PC-9 (cell line): ENCODE measurements at regions not wholly inside any gene's neighbourhood (a gene's known extent, or its start where the extent isn't known, plus 50 kb on each side); places are given as distances from the start of the nearest gene placed in this dataset.

Experiments used
- EZH2 ChIP-seq: fragments of 200-600 bp; sonication (generic); IDR thresholded peaks from 2 replicates; pipeline ENCODE4 v1.8.0; 2017; ENCODE audit warnings: antibody characterized with exemption, low read depth
- TF ChIP-seq, protein P1 (sequence below): fragments of 200-600 bp; sonication (generic); conservative IDR thresholded peaks from 2 replicates; pipeline ENCODE4 v1.6.1; 2017; ENCODE audit warnings: mixed run types, antibody characterized with exemption, mild to moderate bottlenecking, moderate library complexity

GRCh38 chr15:94666553-94666952 lies 435.2 kb downstream of the MCTP2 start:
- TF ChIP-seq, protein P1, sequence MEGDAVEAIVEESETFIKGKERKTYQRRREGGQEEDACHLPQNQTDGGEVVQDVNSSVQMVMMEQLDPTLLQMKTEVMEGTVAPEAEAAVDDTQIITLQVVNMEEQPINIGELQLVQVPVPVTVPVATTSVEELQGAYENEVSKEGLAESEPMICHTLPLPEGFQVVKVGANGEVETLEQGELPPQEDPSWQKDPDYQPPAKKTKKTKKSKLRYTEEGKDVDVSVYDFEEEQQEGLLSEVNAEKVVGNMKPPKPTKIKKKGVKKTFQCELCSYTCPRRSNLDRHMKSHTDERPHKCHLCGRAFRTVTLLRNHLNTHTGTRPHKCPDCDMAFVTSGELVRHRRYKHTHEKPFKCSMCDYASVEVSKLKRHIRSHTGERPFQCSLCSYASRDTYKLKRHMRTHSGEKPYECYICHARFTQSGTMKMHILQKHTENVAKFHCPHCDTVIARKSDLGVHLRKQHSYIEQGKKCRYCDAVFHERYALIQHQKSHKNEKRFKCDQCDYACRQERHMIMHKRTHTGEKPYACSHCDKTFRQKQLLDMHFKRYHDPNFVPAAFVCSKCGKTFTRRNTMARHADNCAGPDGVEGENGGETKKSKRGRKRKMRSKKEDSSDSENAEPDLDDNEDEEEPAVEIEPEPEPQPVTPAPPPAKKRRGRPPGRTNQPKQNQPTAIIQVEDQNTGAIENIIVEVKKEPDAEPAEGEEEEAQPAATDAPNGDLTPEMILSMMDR = no peak
- no peak for TF ChIP-seq EZH2
